Endothelial cell of umbilical vein (primary cell): ENCODE measurements at regions not wholly inside any gene's neighbourhood (a gene's known extent, or its start where the extent isn't known, plus 50 kb on each side); places are given as distances from the start of the nearest gene placed in this dataset.

Experiments
- EZH2 ChIP-seq: IDR thresholded peaks from 2 replicates; pipeline ENCODE4 v1.6.1; 2012; ENCODE audit warnings: borderline replicate concordance, low read depth, mild to moderate bottlenecking, moderate library complexity, low read length, inconsistent platforms; ENCODE audit not compliant: severe bottlenecking
- POLR2AphosphoS5 ChIP-seq: IDR thresholded peaks from 2 replicates; pipeline ENCODE4 v1.6.1; 2012; ENCODE audit warnings: low read depth, mild to moderate bottlenecking, control low read depth, low read length, moderate library complexity; ENCODE audit not compliant: insufficient read depth

GRCh38 chr22:26892166-26893041, 235.0 kb downstream of the MIAT start:
- no peak for TF ChIP-seq POLR2AphosphoS5
- TF ChIP-seq EZH2 = no peak
